ENCODE measurements at regions not wholly inside any gene's neighbourhood (a gene's known extent, or its start where the extent isn't known, plus 50 kb on each side); places are given as distances from the start of the nearest gene placed in this dataset.
"Not testable (repeated sequence)": the region's sequence is repeated elsewhere in the genome, so short reads cannot be mapped to it uniquely, and the experiment has no call there.

DNA sequence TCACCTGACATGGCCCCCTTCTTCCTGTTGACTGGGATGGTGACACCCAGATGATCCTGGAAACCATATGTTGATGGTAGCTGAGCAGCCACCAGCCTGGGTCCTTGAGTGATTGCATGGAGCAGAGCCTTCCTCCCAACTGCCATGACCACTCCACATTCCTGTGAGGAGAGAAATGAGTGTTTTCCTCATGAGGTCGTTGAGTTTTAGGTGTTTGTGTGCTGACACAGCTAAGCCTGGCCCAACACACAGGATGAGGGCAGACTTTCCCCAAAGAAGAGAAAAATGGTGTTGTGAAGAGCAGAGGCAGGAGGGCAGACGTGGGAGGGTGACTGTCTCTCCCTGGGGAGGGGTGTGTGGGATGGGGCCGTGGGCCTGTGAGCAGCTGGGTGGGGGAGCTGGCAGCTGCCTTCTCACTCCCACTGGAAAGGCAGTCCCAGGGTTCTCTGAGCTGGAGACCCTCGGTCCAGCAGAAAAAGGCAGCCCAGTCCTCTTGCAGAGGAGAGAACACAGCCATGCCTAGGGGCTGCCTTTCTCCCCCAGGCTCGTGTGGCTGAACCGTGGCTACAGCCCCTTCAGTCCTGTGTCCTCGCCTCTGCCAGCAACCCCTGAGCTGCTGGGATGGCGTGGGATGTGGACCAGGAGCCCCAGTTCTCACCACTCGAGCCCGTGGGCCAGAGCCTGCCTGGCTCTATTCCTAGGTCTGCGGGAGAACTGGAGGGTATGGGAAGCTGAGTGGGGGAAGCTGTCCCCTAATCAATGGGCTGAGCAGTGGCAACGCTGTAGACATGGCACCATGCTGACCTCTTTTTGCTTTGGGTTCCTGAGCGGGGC, 257.0 kb downstream of the ADGRD1 start:
- no peak for TF ChIP-seq ZFX (IDR thresholded peaks at IDR 0.05)
- TF ChIP-seq, protein P1, sequence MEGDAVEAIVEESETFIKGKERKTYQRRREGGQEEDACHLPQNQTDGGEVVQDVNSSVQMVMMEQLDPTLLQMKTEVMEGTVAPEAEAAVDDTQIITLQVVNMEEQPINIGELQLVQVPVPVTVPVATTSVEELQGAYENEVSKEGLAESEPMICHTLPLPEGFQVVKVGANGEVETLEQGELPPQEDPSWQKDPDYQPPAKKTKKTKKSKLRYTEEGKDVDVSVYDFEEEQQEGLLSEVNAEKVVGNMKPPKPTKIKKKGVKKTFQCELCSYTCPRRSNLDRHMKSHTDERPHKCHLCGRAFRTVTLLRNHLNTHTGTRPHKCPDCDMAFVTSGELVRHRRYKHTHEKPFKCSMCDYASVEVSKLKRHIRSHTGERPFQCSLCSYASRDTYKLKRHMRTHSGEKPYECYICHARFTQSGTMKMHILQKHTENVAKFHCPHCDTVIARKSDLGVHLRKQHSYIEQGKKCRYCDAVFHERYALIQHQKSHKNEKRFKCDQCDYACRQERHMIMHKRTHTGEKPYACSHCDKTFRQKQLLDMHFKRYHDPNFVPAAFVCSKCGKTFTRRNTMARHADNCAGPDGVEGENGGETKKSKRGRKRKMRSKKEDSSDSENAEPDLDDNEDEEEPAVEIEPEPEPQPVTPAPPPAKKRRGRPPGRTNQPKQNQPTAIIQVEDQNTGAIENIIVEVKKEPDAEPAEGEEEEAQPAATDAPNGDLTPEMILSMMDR (conservative IDR thresholded peaks at IDR 0.05), result no peak
- H3K27ac ChIP-seq, result no peak overlapping the region

DNA sequence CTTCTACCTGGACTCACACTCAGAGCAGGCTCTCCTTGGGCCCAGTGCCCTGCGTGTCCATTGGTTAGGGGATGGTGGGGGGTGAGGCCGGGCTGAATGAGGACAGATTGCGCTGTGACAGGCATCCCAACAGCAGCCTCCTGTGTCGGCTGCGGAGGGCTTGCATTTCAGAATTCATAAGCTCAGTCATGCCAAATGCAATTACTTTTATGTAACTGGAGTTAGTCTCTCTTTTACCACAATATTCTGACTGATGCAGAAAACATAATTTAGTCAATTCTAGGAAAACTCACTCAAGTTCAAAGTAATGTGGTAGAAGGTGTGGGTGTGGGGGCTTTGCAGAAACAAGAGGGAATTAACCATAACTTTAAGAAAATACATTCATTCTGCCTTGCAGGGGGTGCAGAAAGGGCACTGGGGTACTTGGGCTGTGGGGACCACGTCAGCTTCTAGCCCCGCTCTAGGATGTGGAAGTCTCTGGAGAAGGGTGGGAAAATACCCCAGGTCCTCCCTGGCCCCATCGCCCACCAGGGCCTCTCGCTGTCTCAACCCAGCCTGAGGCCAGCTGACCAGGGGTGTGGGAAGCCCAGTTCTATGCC, 257.7 kb downstream of the ADGRD1 start:
- no peak for TF ChIP-seq ZFX (IDR thresholded peaks at IDR 0.05)
- TF ChIP-seq, protein P1 (conservative IDR thresholded peaks at IDR 0.05), result no peak
- no peak overlapping the region for H3K27ac ChIP-seq

DNA sequence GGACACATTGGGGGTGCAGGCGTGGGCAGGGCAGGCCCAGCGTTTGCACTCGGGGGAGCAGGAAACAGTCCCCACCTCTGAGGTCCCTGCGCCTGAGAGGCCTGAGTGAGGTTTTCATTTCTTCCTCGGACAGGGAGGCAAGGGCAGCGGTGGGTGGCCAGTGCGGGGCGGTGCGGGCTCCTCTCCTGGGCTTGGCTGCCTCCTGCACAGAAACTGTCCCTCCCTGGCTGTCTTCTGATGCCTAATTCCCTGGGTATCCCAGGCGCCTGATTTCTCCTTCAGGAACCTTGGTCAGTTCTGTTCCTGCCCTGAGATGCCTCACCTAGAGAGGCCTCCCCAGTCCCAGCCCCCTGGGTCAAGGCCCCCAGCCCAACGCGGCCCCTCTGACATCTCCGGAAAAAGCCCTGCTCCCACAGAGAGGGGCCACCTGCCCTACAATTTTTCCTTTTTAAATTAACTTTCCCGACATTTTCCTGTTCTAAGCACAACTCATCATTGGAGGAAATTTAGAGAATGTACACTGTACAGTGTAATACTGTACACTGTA, 260.3 kb downstream of the ADGRD1 start:
- no peak overlapping the region for H3K27ac ChIP-seq
- TF ChIP-seq, protein P1 (conservative IDR thresholded peaks at IDR 0.05), result no peak
- no peak for TF ChIP-seq ZFX (IDR thresholded peaks at IDR 0.05)

DNA sequence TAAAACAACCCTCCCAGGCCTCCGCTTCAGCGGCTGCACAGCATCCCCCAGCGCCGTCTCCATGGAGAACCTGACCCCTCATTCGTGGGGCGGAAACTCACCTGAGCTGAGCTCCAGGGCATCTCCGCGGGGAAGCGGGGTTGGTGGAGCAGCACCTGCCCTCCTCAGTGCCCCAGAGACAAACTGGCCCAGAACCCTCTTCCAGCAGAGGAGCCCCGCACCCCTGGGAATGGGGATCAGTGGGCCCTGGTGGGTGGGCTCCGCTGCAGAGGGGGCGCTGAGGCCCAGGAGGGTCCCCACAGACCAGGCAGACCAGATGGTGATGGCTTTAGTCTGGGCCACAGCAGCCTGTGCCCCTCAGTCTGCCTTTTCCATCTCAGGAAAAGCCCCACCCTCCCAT, 261.2 kb downstream of the ADGRD1 start:
- H3K27ac ChIP-seq, result not testable (repeated sequence)

DNA sequence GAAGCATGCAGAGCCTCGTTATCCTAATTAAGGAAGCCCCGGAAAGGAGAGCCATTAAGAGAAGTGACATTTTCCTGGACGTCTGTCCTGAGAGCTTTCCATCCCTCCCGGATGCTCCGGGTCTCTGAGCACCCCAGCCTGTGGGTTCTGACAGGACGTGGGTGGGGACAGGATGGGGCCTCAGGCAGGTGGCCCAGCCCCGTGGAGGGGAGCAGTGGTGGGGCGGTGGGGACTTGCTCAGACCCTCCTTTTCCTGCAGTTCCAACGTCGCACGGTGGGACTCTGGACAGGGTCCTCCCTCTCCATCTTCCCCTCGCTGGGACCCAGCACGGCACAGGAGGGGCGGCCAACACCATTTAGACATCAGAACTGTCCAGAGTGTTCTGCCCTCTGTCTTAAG, 262.9 kb downstream of the ADGRD1 start:
- not testable (repeated sequence) for H3K27ac ChIP-seq

DNA sequence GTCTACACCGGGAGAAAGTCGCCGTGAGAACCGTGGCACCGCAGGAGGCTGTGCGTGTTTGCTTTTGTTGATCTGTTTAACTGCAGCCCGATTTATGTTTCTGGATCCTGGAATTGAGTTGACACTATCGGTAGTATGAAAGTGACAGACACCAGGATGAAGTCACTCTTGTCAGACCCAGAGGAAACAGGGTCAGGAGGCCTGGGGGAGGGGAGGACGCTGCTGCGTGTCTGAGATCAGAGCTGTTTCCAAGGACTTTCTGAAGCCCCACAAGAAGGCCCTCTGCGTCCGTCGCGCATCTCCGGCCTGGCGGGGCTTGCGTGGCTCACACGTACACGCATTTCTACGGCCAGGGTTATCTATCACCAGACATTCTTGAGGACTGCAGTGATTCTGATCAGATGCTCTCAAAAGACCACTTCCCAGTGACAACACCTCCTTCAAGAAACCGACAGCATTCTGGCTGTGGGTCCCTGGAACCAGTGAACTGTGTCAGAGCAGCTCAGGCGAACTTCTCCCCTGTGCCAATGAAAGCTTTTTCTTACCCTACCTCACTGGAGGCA, 263.4 kb downstream of the ADGRD1 start:
- no peak for TF ChIP-seq ZFX (IDR thresholded peaks at IDR 0.05)
- TF ChIP-seq, protein P1 (conservative IDR thresholded peaks at IDR 0.05), result no peak
- no peak overlapping the region for H3K27ac ChIP-seq

DNA sequence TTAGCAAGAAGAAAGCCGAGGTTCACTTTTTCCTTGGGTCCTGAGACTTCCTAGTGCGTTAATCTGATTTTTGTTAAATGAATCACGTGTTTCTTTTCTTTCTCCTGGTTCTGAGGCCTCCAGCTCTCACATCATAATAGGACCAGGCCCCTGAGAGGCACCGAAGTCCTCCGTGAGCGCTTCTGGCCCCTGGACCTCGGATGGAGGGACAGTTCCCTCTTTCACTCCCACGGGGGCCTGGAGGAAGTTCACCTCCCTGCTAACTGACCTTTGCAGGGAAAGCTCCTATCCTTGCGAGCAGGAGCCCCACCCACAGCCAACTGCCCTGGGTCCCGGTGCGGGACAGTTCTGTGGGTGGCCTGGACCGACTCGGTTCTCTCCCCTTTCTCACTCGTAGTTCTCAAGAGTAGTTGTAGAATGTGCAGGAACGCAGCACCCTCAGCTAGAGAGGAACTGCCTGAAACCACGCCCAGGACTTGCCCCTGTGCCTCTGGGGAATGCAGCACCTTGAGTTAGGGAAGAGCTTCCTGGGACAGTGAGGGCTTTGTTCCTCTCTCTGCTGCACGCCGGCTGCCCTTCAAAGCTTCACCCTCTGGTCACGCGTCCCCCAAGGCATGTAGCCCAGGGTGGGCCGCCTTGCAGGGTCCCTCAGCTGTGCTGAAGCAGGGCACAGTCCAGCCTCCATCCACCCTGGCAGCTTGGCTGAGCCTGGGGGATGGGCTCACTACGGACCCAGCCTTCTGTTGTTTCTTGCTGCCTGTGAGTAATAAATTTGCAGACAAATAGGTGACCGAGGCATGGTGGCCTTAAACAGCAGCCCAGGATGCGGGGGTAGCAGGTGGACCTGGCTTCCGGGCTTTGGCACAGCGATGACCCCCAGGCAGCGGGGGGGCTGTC, 264.6 kb downstream of the ADGRD1 start:
- TF ChIP-seq ZFX (IDR thresholded peaks at IDR 0.05), result no peak
- TF ChIP-seq, protein P1 (conservative IDR thresholded peaks at IDR 0.05), result no peak
- no peak overlapping the region for H3K27ac ChIP-seq
